ENCODE measurements at regions not wholly inside any gene's neighbourhood (a gene's known extent, or its start where the extent isn't known, plus 50 kb on each side); places are given as distances from the start of the nearest gene placed in this dataset.

GRCh38 chr12:75747572-75748021, 236.2 kb upstream of the KRR1 start:
- DNase-seq (ENCODE audit: low spot score) (no peak), ATAC-seq (no peak)
- Mint-ChIP-seq H3K4me3 (no peak overlapping the region), H3K27ac (no peak overlapping the region), H3K36me3 (ENCODE audit: low read depth) (no peaks in the 10 kb centered on the region; the same call in 2 of the 3 replicates), H3K27me3 (ENCODE audit: insufficient read depth, low read depth, poor library complexity) (no peaks in the 10 kb centered on the region), H3K9me3 (no peaks in the 10 kb centered on the region; the same call in 2 of the 3 replicates), H3K4me1 (peaks cover 15% of the 10 kb centered on the region)
- H3K9me2 ChIP-seq (ENCODE audit: insufficient read depth) = no peaks in the 10 kb centered on the region; the same call in 1 of the 2 replicates
- TF ChIP-seq REST (IDR thresholded peaks at IDR 0.05; ENCODE audit: unreplicated experiment) (no peak), EZH2phosphoT487 (IDR thresholded peaks at IDR 0.05; ENCODE audit: unreplicated experiment) (no peak)
- H4K20me1 ChIP-seq (replicated peaks; ENCODE audit: insufficient read depth) = no peaks in the 10 kb centered on the region
- no peak overlapping the region for H3K4me2 ChIP-seq
- H3K36me3 ChIP-seq (ENCODE audit: insufficient read depth) = no peaks in the 10 kb centered on the region
- no peaks in the 10 kb centered on the region for H3F3A ChIP-seq (replicated peaks; ENCODE audit: low read depth)
- H3K27ac ChIP-seq (ENCODE audit: low read depth) = no peak overlapping the region
- no peak overlapping the region for H3K4me3 ChIP-seq
- H3K27me3 ChIP-seq (ENCODE audit: insufficient read depth) = no peaks in the 10 kb centered on the region
- H3K79me2 ChIP-seq (replicated peaks; ENCODE audit: insufficient read depth) = no peaks in the 10 kb centered on the region
- no peak overlapping the region for H2AFZ ChIP-seq
- peaks cover 7% of the 10 kb centered on the region; the same call in 1 of the 2 replicates for H3K4me1 ChIP-seq (ENCODE audit: insufficient read depth)

GRCh38 chr12:75746621-75747020, 235.2 kb upstream of the KRR1 start:
- H3F3A ChIP-seq (replicated peaks; ENCODE audit: low read depth) = no peaks in the 10 kb centered on the region
- H2AFZ ChIP-seq = peak overlapping the region; percentile 53; the same call in 1 of the 2 replicates
- H3K36me3 Mint-ChIP-seq (ENCODE audit: low read depth) = no peaks in the 10 kb centered on the region; the same call in 2 of the 3 replicates
- H3K79me2 ChIP-seq (replicated peaks; ENCODE audit: insufficient read depth) = no peaks in the 10 kb centered on the region
- ATAC-seq (no peak), DNase-seq (ENCODE audit: low spot score) (no peak)
- H3K27ac Mint-ChIP-seq = peak overlapping the region; percentile 82
- H3K4me1 Mint-ChIP-seq = peaks cover 15% of the 10 kb centered on the region
- no peak overlapping the region for H3K4me3 Mint-ChIP-seq
- peaks cover 5% of the 10 kb centered on the region for H3K27me3 Mint-ChIP-seq (ENCODE audit: insufficient read depth, low read depth, poor library complexity)
- no peak overlapping the region for H3K27ac ChIP-seq (ENCODE audit: low read depth)
- no peaks in the 10 kb centered on the region for H3K36me3 ChIP-seq (ENCODE audit: insufficient read depth)
- peaks cover 7% of the 10 kb centered on the region; the same call in 1 of the 2 replicates for H3K4me1 ChIP-seq (ENCODE audit: insufficient read depth)
- no peak overlapping the region for H3K4me3 ChIP-seq
- H3K9me2 ChIP-seq (ENCODE audit: insufficient read depth) = no peaks in the 10 kb centered on the region; the same call in 1 of the 2 replicates
- H4K20me1 ChIP-seq (replicated peaks; ENCODE audit: insufficient read depth) = no peaks in the 10 kb centered on the region
- no peak overlapping the region for H3K4me2 ChIP-seq
- H3K27me3 ChIP-seq (ENCODE audit: insufficient read depth) = no peaks in the 10 kb centered on the region
- no peaks in the 10 kb centered on the region; the same call in 2 of the 3 replicates for H3K9me3 Mint-ChIP-seq
- no peak for TF ChIP-seq ZNF114 (CRISPR knock-in tag; IDR thresholded peaks at IDR 0.05)
- no peak for TF ChIP-seq ZNF331 (CRISPR knock-in tag; IDR thresholded peaks at IDR 0.05; ENCODE audit: low read depth)
- TF ChIP-seq ZNF462 (CRISPR knock-in tag; IDR thresholded peaks at IDR 0.05) = no peak
- TF ChIP-seq, protein P1, sequence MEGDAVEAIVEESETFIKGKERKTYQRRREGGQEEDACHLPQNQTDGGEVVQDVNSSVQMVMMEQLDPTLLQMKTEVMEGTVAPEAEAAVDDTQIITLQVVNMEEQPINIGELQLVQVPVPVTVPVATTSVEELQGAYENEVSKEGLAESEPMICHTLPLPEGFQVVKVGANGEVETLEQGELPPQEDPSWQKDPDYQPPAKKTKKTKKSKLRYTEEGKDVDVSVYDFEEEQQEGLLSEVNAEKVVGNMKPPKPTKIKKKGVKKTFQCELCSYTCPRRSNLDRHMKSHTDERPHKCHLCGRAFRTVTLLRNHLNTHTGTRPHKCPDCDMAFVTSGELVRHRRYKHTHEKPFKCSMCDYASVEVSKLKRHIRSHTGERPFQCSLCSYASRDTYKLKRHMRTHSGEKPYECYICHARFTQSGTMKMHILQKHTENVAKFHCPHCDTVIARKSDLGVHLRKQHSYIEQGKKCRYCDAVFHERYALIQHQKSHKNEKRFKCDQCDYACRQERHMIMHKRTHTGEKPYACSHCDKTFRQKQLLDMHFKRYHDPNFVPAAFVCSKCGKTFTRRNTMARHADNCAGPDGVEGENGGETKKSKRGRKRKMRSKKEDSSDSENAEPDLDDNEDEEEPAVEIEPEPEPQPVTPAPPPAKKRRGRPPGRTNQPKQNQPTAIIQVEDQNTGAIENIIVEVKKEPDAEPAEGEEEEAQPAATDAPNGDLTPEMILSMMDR (conservative IDR thresholded peaks at IDR 0.05; ENCODE audit: low read depth in 2 of 2) = no peak

Data from GM23338 (cell line).